ENCODE measurements at regions not wholly inside any gene's neighbourhood (a gene's known extent, or its start where the extent isn't known, plus 50 kb on each side); places are given as distances from the start of the nearest gene placed in this dataset.
"Not testable (repeated sequence)": the region's sequence is repeated elsewhere in the genome, so short reads cannot be mapped to it uniquely, and the experiment has no call there.

- not testable (repeated sequence) for DNase-seq
Measured at GRCh38 chr2:12569929-12570328, 146.8 kb upstream of the TRIB2 start.

GRCh38 chr2:12577091-12577490 lies 139.6 kb upstream of the TRIB2 start:
- DNase-seq = no peak

GRCh38 chr2:12577567-12578253 lies 139.0 kb upstream of the TRIB2 start:
- no peak for DNase-seq

GRCh38 chr2:12579018-12579417 lies 137.7 kb upstream of the TRIB2 start:
- no peak for DNase-seq

GRCh38 chr2:12584338-12584737 lies 132.4 kb upstream of the TRIB2 start:
- no peak for DNase-seq

GRCh38 chr2:12585784-12586183 lies 131.0 kb upstream of the TRIB2 start:
- DNase-seq = no peak

GRCh38 chr2:12587228-12587627 lies 129.5 kb upstream of the TRIB2 start:
- no peak for DNase-seq

- no peak for DNase-seq
Measured at GRCh38 chr2:12587729-12588522, 128.8 kb upstream of the TRIB2 start.

- DNase-seq = no peak
Measured at GRCh38 chr2:12588986-12589385, 127.8 kb upstream of the TRIB2 start.

GRCh38 chr2:12589802-12590320 lies 126.9 kb upstream of the TRIB2 start:
- DNase-seq = no peak

- no peak for DNase-seq
Measured at GRCh38 chr2:12592296-12592695, 124.4 kb upstream of the TRIB2 start.

- no peak for DNase-seq
Measured at GRCh38 chr2:12594590-12594989, 122.1 kb upstream of the TRIB2 start.

GRCh38 chr2:12596771-12597170 lies 120.0 kb upstream of the TRIB2 start:
- DNase-seq = no peak

- no peak for DNase-seq
Measured at GRCh38 chr2:12597610-12598009, 119.1 kb upstream of the TRIB2 start.

- DNase-seq = no peak
Measured at GRCh38 chr2:12602661-12603060, 114.1 kb upstream of the TRIB2 start.

GRCh38 chr2:12603781-12604295 lies 112.9 kb upstream of the TRIB2 start:
- DNase-seq = no peak

GRCh38 chr2:12604341-12604740 lies 112.4 kb upstream of the TRIB2 start:
- DNase-seq = no peak

GRCh38 chr2:12605366-12605765 lies 111.4 kb upstream of the TRIB2 start:
- no peak for DNase-seq

- DNase-seq = no peak
Measured at GRCh38 chr2:12605936-12606335, 110.8 kb upstream of the TRIB2 start.

- DNase-seq = no peak
Measured at GRCh38 chr2:12606472-12607000, 110.2 kb upstream of the TRIB2 start.

GRCh38 chr2:12607971-12608370 lies 108.8 kb upstream of the TRIB2 start:
- no peak for DNase-seq

GRCh38 chr2:12610314-12610713 lies 106.4 kb upstream of the TRIB2 start:
- DNase-seq = no peak

- DNase-seq = no peak
Measured at GRCh38 chr2:12612168-12612567, 104.6 kb upstream of the TRIB2 start.

GRCh38 chr2:12612671-12613070 lies 104.1 kb upstream of the TRIB2 start:
- no peak for DNase-seq
